AG04449 (cell line): ENCODE measurements at regions not wholly inside any gene's neighbourhood (a gene's known extent, or its start where the extent isn't known, plus 50 kb on each side); places are given as distances from the start of the nearest gene placed in this dataset.
A peak's percentile ranks its signal among the peaks of the same experiment; 100 is the strongest.

ENCODE experiments used
- CTCF ChIA-PET: fragments of 350-600 bp; formaldehyde crosslinking; extraction: SDS; loops from one replicate; lab custom pipeline; 2021; ENCODE audit warnings: antibody characterized with exemption; lab: Yijun Ruan, JAX
- POLR2A ChIA-PET: fragments of 400-600, 350-600 bp; formaldehyde crosslinking; extraction: SDS; loops from one replicate; lab custom pipeline; 2020; ENCODE audit warnings: antibody characterized with exemption, inconsistent platforms; lab: Yijun Ruan, JAX
- DNase-seq: peaks from one replicate; pipeline ENCODE4 v3.0.0-alpha.2; 2010; ENCODE audit warnings: low read depth, low spot score
- H3K4me3 ChIP-seq: 2 replicates; pipeline ENCODE4 v1.5.1; 2011; ENCODE audit warnings: low read depth, mild to moderate bottlenecking, control low read depth, low read length
- TF ChIP-seq, protein P1 (sequence below): IDR thresholded peaks from one replicate; pipeline ENCODE4 v1.5.1; 2011; ENCODE audit warnings: mild to moderate bottlenecking, moderate library complexity, low read length, control low read depth, inconsistent platforms; ENCODE audit not compliant: insufficient read depth; ENCODE audit errors: missing control alignments

GRCh38 chrX:22360129-22360528 is 87.4 kb downstream of the CBLL2 start:
- no peak overlapping the region for H3K4me3 ChIP-seq
- ChIA-PET POLR2A (no interaction called here), CTCF (no interaction called here)
- TF ChIP-seq, protein P1, sequence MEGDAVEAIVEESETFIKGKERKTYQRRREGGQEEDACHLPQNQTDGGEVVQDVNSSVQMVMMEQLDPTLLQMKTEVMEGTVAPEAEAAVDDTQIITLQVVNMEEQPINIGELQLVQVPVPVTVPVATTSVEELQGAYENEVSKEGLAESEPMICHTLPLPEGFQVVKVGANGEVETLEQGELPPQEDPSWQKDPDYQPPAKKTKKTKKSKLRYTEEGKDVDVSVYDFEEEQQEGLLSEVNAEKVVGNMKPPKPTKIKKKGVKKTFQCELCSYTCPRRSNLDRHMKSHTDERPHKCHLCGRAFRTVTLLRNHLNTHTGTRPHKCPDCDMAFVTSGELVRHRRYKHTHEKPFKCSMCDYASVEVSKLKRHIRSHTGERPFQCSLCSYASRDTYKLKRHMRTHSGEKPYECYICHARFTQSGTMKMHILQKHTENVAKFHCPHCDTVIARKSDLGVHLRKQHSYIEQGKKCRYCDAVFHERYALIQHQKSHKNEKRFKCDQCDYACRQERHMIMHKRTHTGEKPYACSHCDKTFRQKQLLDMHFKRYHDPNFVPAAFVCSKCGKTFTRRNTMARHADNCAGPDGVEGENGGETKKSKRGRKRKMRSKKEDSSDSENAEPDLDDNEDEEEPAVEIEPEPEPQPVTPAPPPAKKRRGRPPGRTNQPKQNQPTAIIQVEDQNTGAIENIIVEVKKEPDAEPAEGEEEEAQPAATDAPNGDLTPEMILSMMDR: no peak
- DNase-seq: no peak

- ChIA-PET POLR2A (no interaction called here), CTCF (no interaction called here)
- H3K4me3 ChIP-seq: no peak overlapping the region
- DNase-seq: peak; percentile 52
- TF ChIP-seq, protein P1: no peak
Observed at GRCh38 chrX:22365460-22365859, 92.7 kb downstream of the CBLL2 start.

GRCh38 chrX:22366166-22366702 is 93.5 kb downstream of the CBLL2 start:
- DNase-seq: no peak
- POLR2A ChIA-PET: no interaction called here
- CTCF ChIA-PET: no interaction called here
- no peak overlapping the region for H3K4me3 ChIP-seq
- TF ChIP-seq, protein P1: no peak

DNA sequence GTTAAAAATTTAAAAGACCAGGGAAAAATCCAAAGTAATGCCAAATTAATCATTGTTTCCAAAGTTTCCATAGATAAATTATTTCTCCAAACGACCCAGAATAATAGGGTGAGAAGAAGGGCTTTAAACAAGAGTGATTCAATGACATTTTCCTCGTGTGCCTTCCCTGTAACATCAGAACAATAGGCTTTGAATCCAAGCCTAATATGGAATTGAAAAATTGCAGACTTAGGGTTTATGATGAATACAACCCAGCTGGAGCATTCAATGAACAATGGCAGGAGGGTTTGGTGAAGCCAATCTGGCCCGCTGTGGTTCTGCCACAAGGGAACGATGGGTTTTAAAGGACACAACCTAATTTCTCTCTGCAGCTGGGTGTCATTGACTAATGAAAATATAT is 94.2 kb downstream of the CBLL2 start:
- POLR2A ChIA-PET: no interaction called here
- TF ChIP-seq, protein P1: no peak
- no peak for DNase-seq
- H3K4me3 ChIP-seq: no peak overlapping the region
- CTCF ChIA-PET: no interaction called here

DNA sequence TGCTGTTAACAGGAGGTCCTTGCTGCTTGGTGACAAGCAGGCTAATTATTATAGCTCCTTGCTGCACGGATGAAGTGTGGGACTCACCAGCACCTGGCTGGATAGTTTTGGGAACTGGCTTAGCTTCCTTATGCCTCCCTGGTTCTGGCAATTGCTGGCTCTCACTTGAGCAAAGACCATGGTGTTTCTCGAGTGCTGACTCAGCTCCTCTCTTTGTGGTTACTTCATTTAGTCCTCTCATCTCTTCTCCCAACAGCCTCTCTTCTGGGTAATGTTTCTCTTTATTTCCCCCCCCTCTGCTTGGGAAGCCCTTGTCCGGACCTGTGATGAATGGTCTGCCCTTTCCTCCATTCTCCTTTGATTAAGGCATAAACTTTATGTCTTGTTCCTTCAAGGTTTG is 100.4 kb downstream of the CBLL2 start:
- TF ChIP-seq, protein P1: no peak
- CTCF ChIA-PET: no interaction called here

DNA sequence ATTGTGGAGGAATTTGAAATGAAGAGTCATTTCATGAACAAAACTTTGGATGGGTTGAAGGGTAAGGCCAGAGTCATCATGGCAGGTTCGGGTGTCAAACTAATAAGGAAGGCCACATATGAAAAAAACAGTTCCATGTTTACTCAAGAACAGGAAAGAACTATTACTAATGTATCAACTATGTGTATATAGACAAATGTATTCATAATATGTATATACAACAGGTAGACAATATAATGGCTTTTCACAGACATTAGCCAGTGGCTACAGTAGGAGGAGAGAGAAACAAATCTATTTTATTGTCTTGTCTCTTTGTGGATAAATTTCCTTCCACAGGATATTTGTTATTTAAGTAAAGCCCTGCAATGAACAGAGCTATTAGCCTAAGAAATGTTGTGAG is 101.1 kb downstream of the CBLL2 start:
- POLR2A ChIA-PET: no interaction called here
- H3K4me3 ChIP-seq: no peak overlapping the region
- CTCF ChIA-PET: no interaction called here
- TF ChIP-seq, protein P1: no peak
- no peak for DNase-seq

More for the DNA sequence above, 100.4 kb downstream of the CBLL2 start:
- no peak for DNase-seq
- no peak overlapping the region for H3K4me3 ChIP-seq
- POLR2A ChIA-PET: no interaction called here
